ENCODE measurements at regions not wholly inside any gene's neighbourhood (a gene's known extent, or its start where the extent isn't known, plus 50 kb on each side); places are given as distances from the start of the nearest gene placed in this dataset.
"Not testable (repeated sequence)": the region's sequence is repeated elsewhere in the genome, so short reads cannot be mapped to it uniquely, and the experiment has no call there.

GRCh38 chr1:761791-762190 is 75.3 kb upstream of the OR4F16 start:
- H3K27ac ChIP-seq; CTCF ChIA-PET; POLR2A ChIA-PET (ENCODE audit: low non-redundant PET); DNase-seq (ENCODE audit: low spot score): not testable (repeated sequence)

GRCh38 chr1:771449-771848 is 85.0 kb upstream of the OR4F16 start:
- DNase-seq (ENCODE audit: low spot score); CTCF ChIA-PET; POLR2A ChIA-PET (ENCODE audit: low non-redundant PET); H3K27ac ChIP-seq: not testable (repeated sequence)

- CTCF ChIA-PET; POLR2A ChIA-PET (ENCODE audit: low non-redundant PET): not testable (repeated sequence)
Observed at GRCh38 chr1:777480-778180, 91.2 kb upstream of the OR4F16 start.

GRCh38 chr1:778451-779278 is 92.2 kb upstream of the OR4F16 start:
- TF ChIP-seq CTCF (conservative IDR thresholded peaks at IDR 0.05; ENCODE audit: low read depth), result peak; percentile 66
- DNase-seq (ENCODE audit: low spot score), result peak; percentile 82
- POLR2A ChIA-PET (ENCODE audit: low non-redundant PET); CTCF ChIA-PET: not testable (repeated sequence)
- H3K27ac ChIP-seq, result peak overlapping the region; percentile 75

More at GRCh38 chr1:777480-778180, 91.2 kb upstream of the OR4F16 start:
- DNase-seq (ENCODE audit: low spot score), result not testable (repeated sequence)
- peak overlapping the region; percentile 75 for H3K27ac ChIP-seq

- CTCF ChIA-PET; POLR2A ChIA-PET (ENCODE audit: low non-redundant PET); DNase-seq (ENCODE audit: low spot score): not testable (repeated sequence)
- H3K27ac ChIP-seq, result peak overlapping the region; percentile 75
Observed at GRCh38 chr1:779621-780020, 93.2 kb upstream of the OR4F16 start.

- POLR2A ChIA-PET (ENCODE audit: low non-redundant PET), result no interaction called here
- no peak for DNase-seq (ENCODE audit: low spot score)
- TF ChIP-seq CTCF (conservative IDR thresholded peaks at IDR 0.05; ENCODE audit: low read depth), result no peak
- CTCF ChIA-PET, result no interaction called here
- H3K27ac ChIP-seq, result no peak overlapping the region
Observed at GRCh38 chr1:788835-789234, 102.4 kb upstream of the OR4F16 start.

GRCh38 chr1:789606-790005 is 103.2 kb upstream of the OR4F16 start:
- DNase-seq (ENCODE audit: low spot score); H3K27ac ChIP-seq; CTCF ChIA-PET; POLR2A ChIA-PET (ENCODE audit: low non-redundant PET): not testable (repeated sequence)

GRCh38 chr1:790388-790930 is 104.0 kb upstream of the OR4F16 start:
- POLR2A ChIA-PET (ENCODE audit: low non-redundant PET); CTCF ChIA-PET; H3K27ac ChIP-seq; DNase-seq (ENCODE audit: low spot score): not testable (repeated sequence)

- DNase-seq (ENCODE audit: low spot score); CTCF ChIA-PET; POLR2A ChIA-PET (ENCODE audit: low non-redundant PET); H3K27ac ChIP-seq: not testable (repeated sequence)
Observed at GRCh38 chr1:794310-794709, 107.9 kb upstream of the OR4F16 start.

- H3K27ac ChIP-seq; CTCF ChIA-PET; POLR2A ChIA-PET (ENCODE audit: low non-redundant PET); DNase-seq (ENCODE audit: low spot score): not testable (repeated sequence)
Observed at GRCh38 chr1:794918-795584, 108.6 kb upstream of the OR4F16 start.

GRCh38 chr1:797649-798048 is 111.2 kb upstream of the OR4F16 start:
- H3K27ac ChIP-seq; POLR2A ChIA-PET (ENCODE audit: low non-redundant PET); DNase-seq (ENCODE audit: low spot score); CTCF ChIA-PET: not testable (repeated sequence)

GRCh38 chr1:800397-800796 is 113.9 kb upstream of the OR4F16 start:
- POLR2A ChIA-PET (ENCODE audit: low non-redundant PET); H3K27ac ChIP-seq; CTCF ChIA-PET; DNase-seq (ENCODE audit: low spot score): not testable (repeated sequence)

GRCh38 chr1:804378-805115 is 118.1 kb upstream of the OR4F16 start:
- DNase-seq (ENCODE audit: low spot score); POLR2A ChIA-PET (ENCODE audit: low non-redundant PET); H3K27ac ChIP-seq; CTCF ChIA-PET: not testable (repeated sequence)

- POLR2A ChIA-PET (ENCODE audit: low non-redundant PET), result not testable (repeated sequence)
Observed at GRCh38 chr1:805310-805709, 118.4 kb upstream of the SAMD11 start.

More at GRCh38 chr1:805310-805709, 118.4 kb upstream of the SAMD11 start:
- H3K27ac ChIP-seq; DNase-seq (ENCODE audit: low spot score); CTCF ChIA-PET: not testable (repeated sequence)
